Smooth muscle cell (in vitro differentiated cells): ENCODE measurements at regions not wholly inside any gene's neighbourhood (a gene's known extent, or its start where the extent isn't known, plus 50 kb on each side); places are given as distances from the start of the nearest gene placed in this dataset.

Experiments
- DNase-seq: peaks from one replicate; lab custom pipeline; 2025; ENCODE audit not compliant: unreplicated experiment; lab: John Stamatoyannopoulos, UW
- H2AFZ ChIP-seq: fragments of 200-600 bp; sonication (generic); 2 replicates; pipeline ENCODE4 v1.6.0; 2016; ENCODE audit warnings: antibody characterized with exemption, low read depth, mild to moderate bottlenecking
- H3F3A ChIP-seq: fragments of 200-600 bp; sonication (generic); 2 replicates; pipeline ENCODE4 v1.6.0; 2017; ENCODE audit warnings: antibody characterized with exemption, low read depth
- H3K27ac ChIP-seq: fragments of 200-600 bp; sonication (generic); 2 replicates; pipeline ENCODE4 v1.5.1; 2016; ENCODE audit warnings: low read depth, mild to moderate bottlenecking
- H3K27me3 ChIP-seq: fragments of 200-600 bp; sonication (generic); 2 replicates; pipeline ENCODE4 v1.6.1; 2016; ENCODE audit warnings: low read depth, mild to moderate bottlenecking
- H3K36me3 ChIP-seq: fragments of 200-600 bp; sonication (generic); 2 replicates; pipeline ENCODE4 v1.5.1; 2016; ENCODE audit warnings: low read depth
- H3K4me1 ChIP-seq: fragments of 200-600 bp; sonication (generic); 2 replicates; pipeline ENCODE4 v1.5.1; 2016; ENCODE audit warnings: low read depth
- H3K4me2 ChIP-seq: fragments of 200-600 bp; sonication (generic); 2 replicates; pipeline ENCODE4 v1.6.0; 2016; ENCODE audit warnings: mild to moderate bottlenecking
- H3K4me3 ChIP-seq: fragments of 200-600 bp; sonication (generic); 2 replicates; pipeline ENCODE4 v1.5.1; 2016; ENCODE audit warnings: mild to moderate bottlenecking
- H3K79me2 ChIP-seq: fragments of 200-600 bp; sonication (generic); 2 replicates; pipeline ENCODE4 v1.6.0; 2016; ENCODE audit warnings: low read depth, mild to moderate bottlenecking
- H3K9ac ChIP-seq: fragments of 200-600 bp; sonication (generic); 2 replicates; pipeline ENCODE4 v1.6.0; 2016; ENCODE audit warnings: low read depth
- H3K9me3 ChIP-seq: fragments of 200-600 bp; sonication (generic); replicated peaks from 2 replicates; pipeline ENCODE4 v1.5.1; 2016; ENCODE audit warnings: low read depth
- H4K20me1 ChIP-seq: fragments of 200-600 bp; sonication (generic); 2 replicates; pipeline ENCODE4 v1.6.0; 2016; ENCODE audit warnings: low read depth
- CTCF ChIP-seq: fragments of 200-600 bp; sonication (generic); IDR thresholded peaks from 2 replicates; pipeline ENCODE4 v1.5.1; 2017; ENCODE audit warnings: borderline replicate concordance, mild to moderate bottlenecking, antibody characterized with exemption; ENCODE audit not compliant: insufficient read depth, poor library complexity, severe bottlenecking
- WGBS: methylation state at CpG from one replicate; pipeline ENCODE4 v1.1.7; 2016; ENCODE audit warnings: low lambda C conversion rate; 5-methylcytosine and 5-hydroxymethylcytosine counted together

- Histone ChIP-seq H3K27me3 (no peaks in the 10 kb centered on the region), H3K79me2 (no peaks in the 10 kb centered on the region), H2AFZ (no peak overlapping the region), H3K4me1 (no peaks in the 10 kb centered on the region), H3K9me3 (no peaks in the 10 kb centered on the region), H3K36me3 (no peaks in the 10 kb centered on the region), H3F3A (no peaks in the 10 kb centered on the region), H3K27ac (no peak overlapping the region), H3K9ac (no peak overlapping the region), H4K20me1 (no peaks in the 10 kb centered on the region), H3K4me3 (no peak overlapping the region), H3K4me2 (no peak overlapping the region)
- TF ChIP-seq CTCF: no peak
- WGBS: 86% methylated on average over 11 of the region's 11 CpGs
- DNase-seq: no peak
Observed at GRCh38 chr15:77858792-77859490, 218.6 kb downstream of the TBC1D2B start.

- Histone ChIP-seq H3F3A (no peaks in the 10 kb centered on the region), H3K36me3 (no peaks in the 10 kb centered on the region), H3K27me3 (no peaks in the 10 kb centered on the region), H3K4me1 (no peaks in the 10 kb centered on the region), H3K4me3 (no peak overlapping the region), H3K79me2 (no peaks in the 10 kb centered on the region), H3K9ac (no peak overlapping the region), H4K20me1 (no peaks in the 10 kb centered on the region), H2AFZ (no peak overlapping the region), H3K4me2 (no peak overlapping the region), H3K9me3 (no peaks in the 10 kb centered on the region), H3K27ac (no peak overlapping the region)
- 92% methylated on average over 7 of the region's 7 CpGs for WGBS
- no peak for DNase-seq
- no peak for TF ChIP-seq CTCF
Observed at GRCh38 chr15:77857419-77857818, 220.1 kb downstream of the TBC1D2B start.

GRCh38 chr15:77856705-77857346, 220.7 kb downstream of the TBC1D2B start:
- 71% methylated on average over 1 of the region's 1 CpG for WGBS
- no peaks in the 10 kb centered on the region for H4K20me1 ChIP-seq
- no peaks in the 10 kb centered on the region for H3F3A ChIP-seq
- no peaks in the 10 kb centered on the region for H3K79me2 ChIP-seq
- TF ChIP-seq CTCF: no peak
- no peaks in the 10 kb centered on the region for H3K27me3 ChIP-seq
- no peak overlapping the region for H3K9ac ChIP-seq
- H2AFZ ChIP-seq: no peak overlapping the region
- H3K9me3 ChIP-seq: no peaks in the 10 kb centered on the region
- H3K4me1 ChIP-seq: no peaks in the 10 kb centered on the region
- H3K4me2 ChIP-seq: no peak overlapping the region
- H3K27ac ChIP-seq: no peak overlapping the region
- DNase-seq: no peak
- H3K4me3 ChIP-seq: no peak overlapping the region
- H3K36me3 ChIP-seq: no peaks in the 10 kb centered on the region

GRCh38 chr15:77855871-77856270, 221.6 kb downstream of the TBC1D2B start:
- Histone ChIP-seq H3K27me3 (no peaks in the 10 kb centered on the region), H4K20me1 (no peaks in the 10 kb centered on the region), H2AFZ (no peak overlapping the region), H3K4me1 (no peaks in the 10 kb centered on the region), H3K79me2 (no peaks in the 10 kb centered on the region), H3K4me3 (no peak overlapping the region), H3K9me3 (no peaks in the 10 kb centered on the region), H3K27ac (no peak overlapping the region), H3F3A (no peaks in the 10 kb centered on the region), H3K36me3 (no peaks in the 10 kb centered on the region), H3K9ac (no peak overlapping the region), H3K4me2 (no peak overlapping the region)
- WGBS: 76% methylated on average over 3 of the region's 3 CpGs
- TF ChIP-seq CTCF: no peak
- DNase-seq: no peak
